Endodermal cell (in vitro differentiated cells): ENCODE measurements at regions not wholly inside any gene's neighbourhood (a gene's known extent, or its start where the extent isn't known, plus 50 kb on each side); places are given as distances from the start of the nearest gene placed in this dataset.

ENCODE experiments used
- DNase-seq: peaks from one replicate; pipeline ENCODE4 v3.0.0-alpha.2; 2017
- H3K27ac ChIP-seq: 2 replicates; pipeline ENCODE4 v1.5.1; 2013; ENCODE audit warnings: mild to moderate bottlenecking, low read depth, low read length, moderate library complexity
- H3K27me3 ChIP-seq: 2 replicates; pipeline ENCODE4 v1.6.1; 2013; ENCODE audit warnings: mild to moderate bottlenecking, low read length, moderate library complexity; ENCODE audit not compliant: insufficient read depth, control insufficient read depth, poor library complexity, severe bottlenecking
- H3K36me3 ChIP-seq: 2 replicates; pipeline ENCODE4 v1.7.0; 2013; ENCODE audit warnings: mild to moderate bottlenecking, low read length, moderate library complexity; ENCODE audit not compliant: control insufficient read depth, insufficient read depth
- H3K4me1 ChIP-seq: one replicate; pipeline ENCODE4 v1.7.0; 2013; ENCODE audit warnings: low read length; ENCODE audit not compliant: control insufficient read depth, insufficient read depth
- H3K4me3 ChIP-seq: 2 replicates; pipeline ENCODE4 v1.5.1; 2013; ENCODE audit warnings: mild to moderate bottlenecking, low read length, moderate library complexity
- H3K9ac ChIP-seq: 2 replicates; pipeline ENCODE4 v1.6.1; 2013; ENCODE audit warnings: mild to moderate bottlenecking, low read length, moderate library complexity; ENCODE audit not compliant: poor library complexity, severe bottlenecking; ENCODE audit errors: extremely low read depth
- H3K9me3 ChIP-seq: 2 replicates; pipeline ENCODE4 v1.6.1; 2013; ENCODE audit warnings: mild to moderate bottlenecking, low read length, moderate library complexity; ENCODE audit not compliant: control insufficient read depth
- H3K27ac Mint-ChIP-seq: 2 replicates; pipeline ENCODE4 v1.8.0; 2020; ENCODE audit warnings: mixed read lengths
- H3K27me3 Mint-ChIP-seq: 2 replicates; pipeline ENCODE4 v1.8.0; 2021; ENCODE audit warnings: mild to moderate bottlenecking, mixed read lengths; ENCODE audit not compliant: insufficient read depth
- H3K36me3 Mint-ChIP-seq: 2 replicates; pipeline ENCODE4 v1.8.0; 2020; ENCODE audit warnings: low read depth, mixed read lengths
- H3K4me1 Mint-ChIP-seq: 2 replicates; pipeline ENCODE4 v1.8.0; 2020; ENCODE audit warnings: mixed read lengths
- H3K4me3 Mint-ChIP-seq: 2 replicates; pipeline ENCODE4 v1.8.0; 2020; ENCODE audit warnings: mild to moderate bottlenecking, moderate library complexity, mixed read lengths
- H3K9me3 Mint-ChIP-seq: 2 replicates; pipeline ENCODE4 v1.8.0; 2020; ENCODE audit warnings: mild to moderate bottlenecking, mixed read lengths
- WGBS, 2 experiments: methylation state at CpG; one replicate each; pipeline versions ENCODE4 v1.1.5 to v1.1.7; 2013; ENCODE audit warnings: missing lambda C conversion rate in 2 of 2, mixed read lengths in 1 of 2; ENCODE audit not compliant: insufficient coverage in 1 of 2, insufficient read length in 1 of 2; 5-methylcytosine and 5-hydroxymethylcytosine counted together
- TF ChIP-seq, protein P1 (sequence below): fragments of 200-600 bp; sonication (generic); conservative IDR thresholded peaks from 2 replicates; pipeline ENCODE4 v1.5.0; 2021; ENCODE audit warnings: antibody characterized with exemption, mild to moderate bottlenecking

DNA sequence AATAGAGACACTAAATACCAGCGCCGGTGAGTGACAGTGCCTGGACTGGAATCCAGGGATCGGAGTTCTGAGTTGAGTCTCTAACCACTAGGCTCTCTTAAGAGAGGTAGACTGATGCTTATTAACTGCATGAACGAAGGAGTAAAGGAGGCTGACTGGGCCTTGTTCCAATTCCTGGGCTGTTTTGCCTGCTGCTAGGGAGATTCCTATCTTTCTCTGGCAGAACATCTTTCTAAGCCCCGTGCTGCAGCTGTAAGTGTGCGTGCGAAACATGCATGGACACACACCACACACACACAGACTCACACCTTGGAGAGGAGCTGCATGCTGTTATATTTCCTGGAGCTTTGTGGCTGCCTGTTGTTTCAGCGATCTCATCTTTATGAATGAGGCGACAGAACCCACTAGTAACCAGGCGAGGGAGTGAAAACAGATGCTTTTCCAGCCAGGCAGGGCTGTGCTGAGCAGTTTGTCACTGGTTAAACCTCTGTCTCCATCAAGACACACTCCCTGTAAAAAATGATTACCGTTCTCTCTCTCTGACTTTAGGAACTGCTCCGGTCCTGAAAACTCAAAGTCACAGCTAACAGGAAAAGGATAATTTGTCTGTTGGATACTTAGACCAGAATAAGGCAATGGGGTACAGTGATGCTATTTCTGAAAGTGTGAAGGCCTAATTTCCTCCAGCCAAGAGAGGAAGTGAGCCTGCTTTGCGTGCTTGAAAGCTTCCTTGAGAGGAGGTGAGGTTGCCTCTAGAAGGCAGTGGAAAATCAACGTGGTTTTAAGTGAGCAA, 157.4 kb upstream of the ZNF217 start:
- H3K9me3 ChIP-seq: no peaks in the 10 kb centered on the region
- H3K4me1 ChIP-seq: peaks cover 3% of the 10 kb centered on the region
- Mint-ChIP-seq H3K27ac (peak overlapping the region; percentile 86), H3K4me1 (peaks cover 33% of the 10 kb centered on the region), H3K9me3 (no peaks in the 10 kb centered on the region), H3K27me3 (no peaks in the 10 kb centered on the region), H3K4me3 (no peak overlapping the region), H3K36me3 (no peaks in the 10 kb centered on the region)
- H3K36me3 ChIP-seq: no peaks in the 10 kb centered on the region
- 75 to 77% methylated on average over 12 to 14 of the region's 14 CpGs for whole genome bisulfite sequencing, 2 experiments
- TF ChIP-seq, protein P1, sequence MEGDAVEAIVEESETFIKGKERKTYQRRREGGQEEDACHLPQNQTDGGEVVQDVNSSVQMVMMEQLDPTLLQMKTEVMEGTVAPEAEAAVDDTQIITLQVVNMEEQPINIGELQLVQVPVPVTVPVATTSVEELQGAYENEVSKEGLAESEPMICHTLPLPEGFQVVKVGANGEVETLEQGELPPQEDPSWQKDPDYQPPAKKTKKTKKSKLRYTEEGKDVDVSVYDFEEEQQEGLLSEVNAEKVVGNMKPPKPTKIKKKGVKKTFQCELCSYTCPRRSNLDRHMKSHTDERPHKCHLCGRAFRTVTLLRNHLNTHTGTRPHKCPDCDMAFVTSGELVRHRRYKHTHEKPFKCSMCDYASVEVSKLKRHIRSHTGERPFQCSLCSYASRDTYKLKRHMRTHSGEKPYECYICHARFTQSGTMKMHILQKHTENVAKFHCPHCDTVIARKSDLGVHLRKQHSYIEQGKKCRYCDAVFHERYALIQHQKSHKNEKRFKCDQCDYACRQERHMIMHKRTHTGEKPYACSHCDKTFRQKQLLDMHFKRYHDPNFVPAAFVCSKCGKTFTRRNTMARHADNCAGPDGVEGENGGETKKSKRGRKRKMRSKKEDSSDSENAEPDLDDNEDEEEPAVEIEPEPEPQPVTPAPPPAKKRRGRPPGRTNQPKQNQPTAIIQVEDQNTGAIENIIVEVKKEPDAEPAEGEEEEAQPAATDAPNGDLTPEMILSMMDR: no peak
- H3K27ac ChIP-seq: peak overlapping the region; percentile 73
- H3K9ac ChIP-seq: no peak overlapping the region
- no peak overlapping the region for H3K4me3 ChIP-seq
- H3K27me3 ChIP-seq: no peaks in the 10 kb centered on the region
- no peak for DNase-seq

DNA sequence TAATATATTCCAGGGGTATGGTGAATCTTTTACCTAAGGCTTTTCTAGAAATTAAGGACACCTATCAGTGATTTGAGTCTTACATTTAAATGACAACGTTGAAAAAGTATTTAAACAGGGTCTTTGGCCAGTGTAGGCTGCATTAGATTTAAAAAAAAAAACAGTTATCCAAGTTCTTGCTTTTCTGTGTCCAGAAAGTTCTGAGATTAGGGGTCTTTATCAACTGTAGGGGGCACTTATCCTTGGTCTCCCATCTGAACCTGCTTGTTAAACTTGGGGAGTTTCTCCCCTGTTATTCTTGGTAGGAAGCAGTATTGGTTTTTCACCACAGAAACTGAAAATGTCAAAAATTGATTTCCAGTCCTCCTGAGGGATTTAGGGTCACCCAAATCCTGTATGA, 155.9 kb upstream of the ZNF217 start:
- Mint-ChIP-seq H3K27ac (peak overlapping the region; percentile 52), H3K4me3 (no peak overlapping the region)
- H3K36me3 ChIP-seq: no peaks in the 10 kb centered on the region

DNA sequence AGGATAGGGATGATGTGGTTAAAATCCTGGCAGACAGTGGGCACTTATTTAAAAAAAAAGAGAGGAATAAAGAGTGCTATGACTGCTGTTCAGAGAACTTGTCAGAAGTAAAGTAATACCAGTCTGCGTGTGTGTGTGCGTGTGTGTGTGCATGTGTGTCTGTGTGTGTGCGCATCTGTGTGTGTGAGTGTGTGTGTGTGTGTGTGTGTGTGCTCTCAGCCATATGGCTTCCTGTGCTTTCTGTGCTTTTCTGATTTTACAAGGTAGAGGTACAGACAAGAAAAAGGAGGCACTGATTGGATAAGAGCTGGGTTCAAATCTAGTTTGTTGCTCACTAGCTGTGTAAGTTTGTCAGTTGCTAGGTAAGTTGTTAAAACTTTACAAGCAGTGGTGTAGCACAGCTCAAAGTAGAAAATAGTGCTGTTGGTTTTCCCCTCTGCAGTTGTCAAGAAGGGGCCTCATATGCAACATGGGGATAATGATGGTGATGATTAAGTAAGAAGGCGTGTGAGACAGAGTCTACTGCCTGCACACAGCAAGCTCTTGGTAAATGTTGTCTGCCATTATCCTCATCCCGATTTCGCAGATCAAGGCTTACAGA, 155.3 kb upstream of the ZNF217 start:
- Histone ChIP-seq H3K36me3 (no peaks in the 10 kb centered on the region), H3K9ac (no peak overlapping the region), H3K4me3 (no peak overlapping the region), H3K27ac (no peak overlapping the region), H3K4me1 (peaks cover 3% of the 10 kb centered on the region), H3K9me3 (no peaks in the 10 kb centered on the region), H3K27me3 (no peaks in the 10 kb centered on the region)
- WGBS, 2 experiments: 79 to 85% methylated on average over 4 to 6 of the region's 6 CpGs
- Mint-ChIP-seq H3K36me3 (no peaks in the 10 kb centered on the region), H3K9me3 (no peaks in the 10 kb centered on the region), H3K27me3 (no peaks in the 10 kb centered on the region), H3K27ac (peak overlapping the region; percentile 52), H3K4me1 (peaks cover 25% of the 10 kb centered on the region), H3K4me3 (no peak overlapping the region)
- DNase-seq: no peak
- TF ChIP-seq, protein P1: no peak

More for the DNA sequence above, 155.9 kb upstream of the ZNF217 start:
- TF ChIP-seq, protein P1: peak; percentile 26
- WGBS, 2 experiments: 75 to 76% methylated on average over 1 of the region's 1 CpG
- Histone ChIP-seq H3K4me3 (no peak overlapping the region), H3K27ac (no peak overlapping the region), H3K9me3 (no peaks in the 10 kb centered on the region), H3K9ac (no peak overlapping the region), H3K27me3 (no peaks in the 10 kb centered on the region), H3K4me1 (peaks cover 3% of the 10 kb centered on the region)
- H3K36me3 Mint-ChIP-seq: no peaks in the 10 kb centered on the region
- no peak for DNase-seq
- H3K9me3 Mint-ChIP-seq: no peaks in the 10 kb centered on the region
- H3K27me3 Mint-ChIP-seq: no peaks in the 10 kb centered on the region
- H3K4me1 Mint-ChIP-seq: peaks cover 31% of the 10 kb centered on the region
